ENCODE measurements at regions not wholly inside any gene's neighbourhood (a gene's known extent, or its start where the extent isn't known, plus 50 kb on each side); places are given as distances from the start of the nearest gene placed in this dataset.

DNA sequence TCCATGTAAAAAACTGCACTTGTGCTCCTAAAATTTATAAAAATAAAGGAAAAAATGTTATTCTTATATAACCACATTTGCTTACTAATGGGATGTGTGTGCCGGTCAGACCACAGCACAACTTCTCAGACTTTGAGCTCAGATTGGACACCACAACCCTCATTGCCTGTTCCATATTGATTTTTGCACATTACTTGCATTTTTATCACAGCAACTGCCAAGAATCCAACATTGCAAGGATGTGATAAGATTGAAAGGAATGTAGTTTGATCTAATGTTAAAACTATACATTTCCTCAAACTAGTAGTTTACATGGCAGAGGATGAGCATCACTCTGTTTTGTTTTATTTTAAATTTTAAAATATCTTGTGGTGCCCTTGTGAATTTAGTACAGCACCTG, 227.8 kb downstream of the KDR start:
- no peaks in the 10 kb centered on the region for H3K9me2 ChIP-seq (replicated peaks; ENCODE audit: low read length)
- H3K4me2 ChIP-seq (ENCODE audit: low read length): no peak overlapping the region
- no peak overlapping the region for H3K27ac ChIP-seq (ENCODE audit: low read length)
- TF ChIP-seq EZH2 (IDR thresholded peaks at IDR 0.05; ENCODE audit: low read length, unreplicated experiment) (no peak), EZH2phosphoT487 (IDR thresholded peaks at IDR 0.05; ENCODE audit: borderline replicate concordance, low read length) (no peak)
- TF ChIP-seq, protein P1, sequence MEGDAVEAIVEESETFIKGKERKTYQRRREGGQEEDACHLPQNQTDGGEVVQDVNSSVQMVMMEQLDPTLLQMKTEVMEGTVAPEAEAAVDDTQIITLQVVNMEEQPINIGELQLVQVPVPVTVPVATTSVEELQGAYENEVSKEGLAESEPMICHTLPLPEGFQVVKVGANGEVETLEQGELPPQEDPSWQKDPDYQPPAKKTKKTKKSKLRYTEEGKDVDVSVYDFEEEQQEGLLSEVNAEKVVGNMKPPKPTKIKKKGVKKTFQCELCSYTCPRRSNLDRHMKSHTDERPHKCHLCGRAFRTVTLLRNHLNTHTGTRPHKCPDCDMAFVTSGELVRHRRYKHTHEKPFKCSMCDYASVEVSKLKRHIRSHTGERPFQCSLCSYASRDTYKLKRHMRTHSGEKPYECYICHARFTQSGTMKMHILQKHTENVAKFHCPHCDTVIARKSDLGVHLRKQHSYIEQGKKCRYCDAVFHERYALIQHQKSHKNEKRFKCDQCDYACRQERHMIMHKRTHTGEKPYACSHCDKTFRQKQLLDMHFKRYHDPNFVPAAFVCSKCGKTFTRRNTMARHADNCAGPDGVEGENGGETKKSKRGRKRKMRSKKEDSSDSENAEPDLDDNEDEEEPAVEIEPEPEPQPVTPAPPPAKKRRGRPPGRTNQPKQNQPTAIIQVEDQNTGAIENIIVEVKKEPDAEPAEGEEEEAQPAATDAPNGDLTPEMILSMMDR (conservative IDR thresholded peaks at IDR 0.05; ENCODE audit: low read depth, low read length): no peak
- no peak for ATAC-seq
- peaks cover 9% of the 10 kb centered on the region for H3K4me1 ChIP-seq (ENCODE audit: insufficient read depth, low read length)
- H4K20me1 ChIP-seq (ENCODE audit: low read length): no peaks in the 10 kb centered on the region
- no peak overlapping the region for H3K9ac ChIP-seq (ENCODE audit: low read length)
- H3K36me3 ChIP-seq (ENCODE audit: low read depth, low read length): no peaks in the 10 kb centered on the region
- peak; percentile 28 for DNase-seq
- intact Hi-C loops (cut with micrococcal nuclease): no loop called here
- H3K79me2 ChIP-seq (ENCODE audit: low read length): no peaks in the 10 kb centered on the region
- POLR2A ChIA-PET (ENCODE audit: unreplicated experiment): no interaction called here
- BruUV-seq (replicated peaks): no TSS peak
- no peak overlapping the region for H2AFZ ChIP-seq (ENCODE audit: low read length)
- no peaks in the 10 kb centered on the region for H3F3A ChIP-seq (ENCODE audit: low read length, unreplicated experiment)
- CTCF ChIA-PET: no interaction called here
- peaks cover 20% of the 10 kb centered on the region; the same call in 1 of the 2 replicates for H3K27me3 ChIP-seq (ENCODE audit: low read length)
- H3K9me3 ChIP-seq (ENCODE audit: low read length): no peaks in the 10 kb centered on the region; the same call in 1 of the 2 replicates
- no peak overlapping the region for H3K4me3 ChIP-seq (ENCODE audit: low read length)

DNA sequence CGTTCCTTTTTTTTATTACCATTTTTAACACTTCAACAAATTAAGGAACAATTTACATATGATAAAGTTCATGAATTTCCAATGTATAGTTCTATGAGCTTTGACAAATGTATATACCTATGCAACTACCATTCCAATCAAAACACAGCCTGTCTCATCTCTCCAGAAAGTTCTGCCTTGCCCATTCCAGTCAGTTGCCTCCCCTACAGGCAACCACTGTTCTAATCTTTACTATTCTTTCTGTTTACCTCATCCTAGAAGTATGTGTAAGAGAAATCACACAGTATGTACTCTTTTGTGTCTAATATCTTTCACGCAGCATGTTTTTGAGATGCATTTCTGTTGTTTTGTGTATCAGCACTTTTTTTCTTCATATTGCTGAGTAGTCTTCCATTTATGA, 224.9 kb downstream of the KIT start:
- Histone ChIP-seq H3K36me3 (ENCODE audit: low read depth, low read length) (no peaks in the 10 kb centered on the region), H3K4me3 (ENCODE audit: low read length) (no peak overlapping the region), H3F3A (ENCODE audit: low read length, unreplicated experiment) (no peaks in the 10 kb centered on the region), H4K20me1 (ENCODE audit: low read length) (no peaks in the 10 kb centered on the region), H3K27ac (ENCODE audit: low read length) (no peak overlapping the region), H3K9ac (ENCODE audit: low read length) (no peak overlapping the region), H3K79me2 (ENCODE audit: low read length) (no peaks in the 10 kb centered on the region), H3K9me3 (ENCODE audit: low read length) (no peaks in the 10 kb centered on the region), H3K27me3 (ENCODE audit: low read length) (peaks cover 38% of the 10 kb centered on the region), H2AFZ (ENCODE audit: low read length) (no peak overlapping the region), H3K4me1 (ENCODE audit: insufficient read depth, low read length) (no peaks in the 10 kb centered on the region), H3K4me2 (ENCODE audit: low read length) (no peak overlapping the region), H3K9me2 (replicated peaks; ENCODE audit: low read length) (no peaks in the 10 kb centered on the region)
- CTCF ChIA-PET: no interaction called here
- TF ChIP-seq, protein P1 (conservative IDR thresholded peaks at IDR 0.05; ENCODE audit: low read depth, low read length): no peak
- no peak for TF ChIP-seq EZH2phosphoT487 (IDR thresholded peaks at IDR 0.05; ENCODE audit: borderline replicate concordance, low read length)
- no peak for TF ChIP-seq EZH2 (IDR thresholded peaks at IDR 0.05; ENCODE audit: low read length, unreplicated experiment)
- no peak for ATAC-seq
- POLR2A ChIA-PET (ENCODE audit: unreplicated experiment): no interaction called here
- intact Hi-C loops (cut with micrococcal nuclease): no loop called here
- no TSS peak for BruUV-seq (replicated peaks)
- DNase-seq: no peak

DNA sequence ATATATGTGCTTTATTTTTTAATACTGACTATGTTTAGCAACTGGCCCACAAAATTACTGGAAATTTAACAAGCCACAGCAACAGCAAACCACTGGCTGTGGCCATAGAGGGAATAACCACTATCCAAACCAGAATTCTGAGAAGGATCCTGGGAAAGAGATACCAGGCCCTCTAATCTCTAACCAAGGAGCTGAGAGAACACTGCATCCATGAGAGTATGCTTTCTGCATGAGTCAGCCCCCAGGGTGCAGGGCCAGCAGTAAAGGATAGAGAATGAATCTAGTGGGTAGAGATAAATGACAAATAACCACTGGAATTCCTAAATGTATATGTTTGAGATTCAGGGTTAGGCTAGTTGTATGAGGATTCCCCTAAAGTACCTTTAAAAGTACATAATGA, 221.8 kb downstream of the KIT start:
- H3K9ac ChIP-seq (ENCODE audit: low read length): no peak overlapping the region
- CTCF ChIA-PET: no interaction called here

More for the DNA sequence above, 221.8 kb downstream of the KIT start:
- ATAC-seq (no peak), DNase-seq (peak; percentile 13)
- no peaks in the 10 kb centered on the region for H3F3A ChIP-seq (ENCODE audit: low read length, unreplicated experiment)
- TF ChIP-seq EZH2phosphoT487 (IDR thresholded peaks at IDR 0.05; ENCODE audit: borderline replicate concordance, low read length) (no peak), EZH2 (IDR thresholded peaks at IDR 0.05; ENCODE audit: low read length, unreplicated experiment) (no peak)
- TF ChIP-seq, protein P1 (conservative IDR thresholded peaks at IDR 0.05; ENCODE audit: low read depth, low read length): no peak
- no peak overlapping the region for H3K4me3 ChIP-seq (ENCODE audit: low read length)
- H3K9me3 ChIP-seq (ENCODE audit: low read length): no peaks in the 10 kb centered on the region
- H3K9me2 ChIP-seq (replicated peaks; ENCODE audit: low read length): no peaks in the 10 kb centered on the region
- H3K4me2 ChIP-seq (ENCODE audit: low read length): no peak overlapping the region
- POLR2A ChIA-PET (ENCODE audit: unreplicated experiment): no interaction called here
- H3K79me2 ChIP-seq (ENCODE audit: low read length): no peaks in the 10 kb centered on the region
- H3K4me1 ChIP-seq (ENCODE audit: insufficient read depth, low read length): no peaks in the 10 kb centered on the region
- H2AFZ ChIP-seq (ENCODE audit: low read length): no peak overlapping the region
- no TSS peak for BruUV-seq (replicated peaks)
- H3K27me3 ChIP-seq (ENCODE audit: low read length): peaks cover 28% of the 10 kb centered on the region
- no peak overlapping the region for H3K27ac ChIP-seq (ENCODE audit: low read length)
- H3K36me3 ChIP-seq (ENCODE audit: low read depth, low read length): no peaks in the 10 kb centered on the region
- intact Hi-C loops (cut with micrococcal nuclease): no loop called here
- no peaks in the 10 kb centered on the region for H4K20me1 ChIP-seq (ENCODE audit: low read length)

All from PC-3 (cell line).